ENCODE measurements at regions not wholly inside any gene's neighbourhood (a gene's known extent, or its start where the extent isn't known, plus 50 kb on each side); places are given as distances from the start of the nearest gene placed in this dataset.

GRCh38 chr18:27483276-27483675 lies 298.2 kb upstream of the CHST9 start:
- no peak overlapping the region for H3K27ac ChIP-seq (replicated peaks in 1 of 4)
- H3K4me3 ChIP-seq: no peak overlapping the region
- no peak for DNase-seq (ENCODE audit: extremely low spot score)
- 71% methylated on average over 4 of the region's 4 CpGs for WGBS
- no peaks in the 10 kb centered on the region for H3K36me3 ChIP-seq
- TF ChIP-seq POLR2AphosphoS5 (IDR thresholded peaks at IDR 0.05) (no peak), CTCF (IDR thresholded peaks at IDR 0.05) (no peak), EP300 (IDR thresholded peaks at IDR 0.05) (no peak)
- H3K4me1 ChIP-seq: no peaks in the 10 kb centered on the region
- H3K27me3 ChIP-seq: no peaks in the 10 kb centered on the region
- H3K9me3 ChIP-seq: no peaks in the 10 kb centered on the region
- intact Hi-C loops (cut with DNase I): no loop called here

- no peaks in the 10 kb centered on the region for H3K27me3 ChIP-seq
- H3K27ac ChIP-seq (replicated peaks in 1 of 4): no peak overlapping the region
- no peaks in the 10 kb centered on the region for H3K36me3 ChIP-seq
- no peak for TF ChIP-seq CTCF (IDR thresholded peaks at IDR 0.05)
- TF ChIP-seq POLR2AphosphoS5 (IDR thresholded peaks at IDR 0.05): no peak
- TF ChIP-seq POLR2A (IDR thresholded peaks at IDR 0.05; ENCODE audit: low read depth): no peak
- TF ChIP-seq EP300 (IDR thresholded peaks at IDR 0.05): no peak
- DNase-seq (ENCODE audit: extremely low spot score): no peak
- no peaks in the 10 kb centered on the region for H3K9me3 ChIP-seq
- intact Hi-C loops (cut with DNase I): no loop called here
- H3K4me1 ChIP-seq: no peaks in the 10 kb centered on the region
- 0% methylated on average over 1 of the region's 1 CpG for WGBS
- no peak overlapping the region for H3K4me3 ChIP-seq
These were observed 293.4 kb upstream of the CHST9 start for GRCh38 chr18:27478459-27478858.

- TF ChIP-seq CTCF (IDR thresholded peaks at IDR 0.05): no peak
- TF ChIP-seq POLR2A (IDR thresholded peaks at IDR 0.05; ENCODE audit: low read depth): no peak
- no peak for TF ChIP-seq POLR2AphosphoS5 (IDR thresholded peaks at IDR 0.05)
- TF ChIP-seq EP300 (IDR thresholded peaks at IDR 0.05): no peak
- intact Hi-C loops (cut with DNase I): no loop called here
- no peak for DNase-seq (ENCODE audit: extremely low spot score)
- no peak overlapping the region for H3K27ac ChIP-seq (replicated peaks in 1 of 4)
- WGBS: 79% methylated on average over 6 of the region's 6 CpGs
- H3K4me1 ChIP-seq: no peaks in the 10 kb centered on the region
- H3K4me3 ChIP-seq: no peak overlapping the region
- H3K9me3 ChIP-seq: no peaks in the 10 kb centered on the region
- H3K36me3 ChIP-seq: no peaks in the 10 kb centered on the region
- H3K27me3 ChIP-seq: no peaks in the 10 kb centered on the region
These were observed 288.2 kb upstream of the CHST9 start for GRCh38 chr18:27473318-27473717.

- intact Hi-C loops (cut with DNase I): no loop called here
- H3K27ac ChIP-seq (replicated peaks in 1 of 4): no peak overlapping the region
- H3K27me3 ChIP-seq: no peaks in the 10 kb centered on the region
- DNase-seq (ENCODE audit: extremely low spot score): no peak
- H3K9me3 ChIP-seq: no peaks in the 10 kb centered on the region
- no peaks in the 10 kb centered on the region for H3K36me3 ChIP-seq
- H3K4me3 ChIP-seq: no peak overlapping the region
- no peak for TF ChIP-seq POLR2AphosphoS5 (IDR thresholded peaks at IDR 0.05)
- no peak for TF ChIP-seq EP300 (IDR thresholded peaks at IDR 0.05)
- TF ChIP-seq CTCF (IDR thresholded peaks at IDR 0.05): no peak
- no peak for TF ChIP-seq POLR2A (IDR thresholded peaks at IDR 0.05; ENCODE audit: low read depth)
- H3K4me1 ChIP-seq: no peaks in the 10 kb centered on the region
These were observed 282.0 kb upstream of the CHST9 start for GRCh38 chr18:27467073-27467472.

- Histone ChIP-seq H3K27me3 (no peaks in the 10 kb centered on the region), H3K36me3 (no peaks in the 10 kb centered on the region), H3K27ac (replicated peaks in 1 of 4) (no peak overlapping the region), H3K9me3 (no peaks in the 10 kb centered on the region), H3K4me1 (no peaks in the 10 kb centered on the region), H3K4me3 (no peak overlapping the region)
- TF ChIP-seq EP300 (IDR thresholded peaks at IDR 0.05) (no peak), CTCF (IDR thresholded peaks at IDR 0.05) (no peak), POLR2AphosphoS5 (IDR thresholded peaks at IDR 0.05) (no peak), POLR2A (IDR thresholded peaks at IDR 0.05; ENCODE audit: low read depth) (no peak)
- DNase-seq (ENCODE audit: extremely low spot score): no peak
- WGBS: 82% methylated on average over 1 of the region's 1 CpG
- intact Hi-C loops (cut with DNase I): no loop called here
These were observed 276.8 kb upstream of the CHST9 start for GRCh38 chr18:27461957-27462356.

Measured in esophagus muscularis mucosa (tissue), 4 donors.